ENCODE measurements at regions not wholly inside any gene's neighbourhood (a gene's known extent, or its start where the extent isn't known, plus 50 kb on each side); places are given as distances from the start of the nearest gene placed in this dataset.

DNA sequence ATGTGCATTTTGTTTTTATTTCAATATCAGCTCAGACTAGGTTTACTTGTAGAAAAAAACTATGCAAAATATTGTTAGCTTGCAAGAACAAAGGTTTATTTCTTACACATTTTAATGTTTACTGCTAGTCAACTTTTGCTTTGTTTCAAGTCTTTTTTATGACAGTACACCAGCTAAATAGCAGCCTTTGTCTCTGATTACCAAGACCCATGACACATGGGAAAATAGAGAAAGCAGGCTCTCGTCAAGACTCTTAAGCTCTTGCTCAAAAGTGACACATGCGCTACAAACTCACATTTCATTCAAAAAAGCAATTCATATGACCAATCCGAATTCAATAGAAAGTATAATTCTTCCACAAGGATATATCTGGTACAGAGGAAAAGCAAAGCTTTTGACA lies 642.3 kb upstream of the SLITRK1 start:
- no peaks in the 10 kb centered on the region for H3K36me3 ChIP-seq (ENCODE audit: insufficient read depth, low read length)
- peaks cover 3% of the 10 kb centered on the region for H3K4me1 ChIP-seq (ENCODE audit: insufficient read depth, low read length)
- H3K4me3 ChIP-seq (ENCODE audit: low read length), result no peak overlapping the region
- no peaks in the 10 kb centered on the region for H3K9me3 ChIP-seq (ENCODE audit: low read length)
- H3K27me3 ChIP-seq (ENCODE audit: insufficient read depth, low read length), result no peaks in the 10 kb centered on the region
- H2AFZ ChIP-seq (ENCODE audit: low read depth, low read length), result no peak overlapping the region

DNA sequence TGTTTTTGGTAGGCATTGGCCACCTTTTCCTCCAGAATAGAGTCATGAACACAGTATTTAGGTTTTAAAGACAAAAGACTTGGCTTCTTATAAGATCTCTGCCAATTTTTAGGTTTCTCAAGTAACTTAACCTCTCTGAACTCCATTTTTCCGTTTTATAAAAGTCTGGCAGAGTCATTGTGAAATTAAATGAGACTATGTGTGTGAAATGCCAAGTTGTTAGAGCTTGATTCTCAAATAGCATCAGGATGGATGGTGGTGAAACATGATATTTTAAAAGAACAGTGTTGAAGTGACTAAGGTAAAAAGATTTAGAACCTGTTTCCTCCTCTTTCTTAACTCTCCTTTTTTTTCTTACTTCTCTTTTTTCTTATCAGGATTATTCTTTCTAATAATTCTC lies 617.7 kb upstream of the SLITRK1 start:
- Histone ChIP-seq H3K4me3 (ENCODE audit: low read length) (no peak overlapping the region), H3K27me3 (ENCODE audit: insufficient read depth, low read length) (no peaks in the 10 kb centered on the region), H3K36me3 (ENCODE audit: insufficient read depth, low read length) (no peaks in the 10 kb centered on the region), H3K9me3 (ENCODE audit: low read length) (no peaks in the 10 kb centered on the region), H2AFZ (ENCODE audit: low read depth, low read length) (no peak overlapping the region), H3K4me1 (ENCODE audit: insufficient read depth, low read length) (no peaks in the 10 kb centered on the region)

DNA sequence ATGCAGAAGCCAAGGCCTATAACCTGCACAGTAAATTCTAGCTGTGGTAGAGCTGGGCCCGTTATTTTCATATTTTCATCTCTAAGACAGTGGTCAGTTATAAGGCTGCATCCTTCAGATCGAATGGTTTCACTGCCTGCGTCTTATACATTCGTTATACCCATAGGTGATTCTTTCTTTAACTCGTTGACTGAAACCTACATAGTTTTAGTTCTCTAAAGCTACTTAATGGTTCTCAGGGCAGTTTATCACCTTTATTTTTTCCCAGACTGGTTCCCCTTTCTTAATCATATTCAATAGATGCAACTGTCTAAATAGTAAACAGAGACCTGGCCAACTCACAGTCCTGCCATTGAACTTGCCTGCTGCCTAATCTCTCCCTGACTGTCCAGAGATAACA lies 615.3 kb upstream of the SLITRK1 start:
- no peaks in the 10 kb centered on the region for H3K4me1 ChIP-seq (ENCODE audit: insufficient read depth, low read length)
- no peaks in the 10 kb centered on the region for H3K9me3 ChIP-seq (ENCODE audit: low read length)
- H2AFZ ChIP-seq (ENCODE audit: low read depth, low read length), result no peak overlapping the region
- no peak overlapping the region for H3K4me3 ChIP-seq (ENCODE audit: low read length)
- H3K36me3 ChIP-seq (ENCODE audit: insufficient read depth, low read length), result no peaks in the 10 kb centered on the region
- H3K27me3 ChIP-seq (ENCODE audit: insufficient read depth, low read length), result no peaks in the 10 kb centered on the region

DNA sequence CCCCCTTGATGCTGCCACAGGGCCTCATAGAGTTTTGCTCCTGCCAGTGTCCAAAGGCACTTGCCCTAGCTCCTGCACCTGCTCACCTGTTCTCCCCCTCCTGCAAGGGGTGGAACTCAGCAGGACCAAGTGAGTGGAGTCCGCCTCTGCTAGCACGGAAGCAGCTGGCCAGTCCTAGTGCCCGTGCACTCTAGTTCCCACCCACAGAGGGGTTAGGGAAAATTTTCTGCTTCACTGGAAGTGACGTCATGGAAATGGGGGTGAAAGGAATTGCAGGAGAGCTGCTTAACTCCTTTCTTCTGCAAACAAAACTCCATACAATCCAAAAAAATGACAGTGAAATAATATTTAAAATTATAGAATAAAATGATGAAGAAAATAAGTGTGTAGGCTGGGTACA lies 609.7 kb upstream of the SLITRK1 start:
- no peaks in the 10 kb centered on the region for H3K27me3 ChIP-seq (ENCODE audit: insufficient read depth, low read length)
- H3K4me1 ChIP-seq (ENCODE audit: insufficient read depth, low read length), result no peaks in the 10 kb centered on the region
- H3K9me3 ChIP-seq (ENCODE audit: low read length), result peaks cover 2% of the 10 kb centered on the region
- H2AFZ ChIP-seq (ENCODE audit: low read depth, low read length), result no peak overlapping the region
- H3K36me3 ChIP-seq (ENCODE audit: insufficient read depth, low read length), result no peaks in the 10 kb centered on the region
- no peak overlapping the region for H3K4me3 ChIP-seq (ENCODE audit: low read length)

DNA sequence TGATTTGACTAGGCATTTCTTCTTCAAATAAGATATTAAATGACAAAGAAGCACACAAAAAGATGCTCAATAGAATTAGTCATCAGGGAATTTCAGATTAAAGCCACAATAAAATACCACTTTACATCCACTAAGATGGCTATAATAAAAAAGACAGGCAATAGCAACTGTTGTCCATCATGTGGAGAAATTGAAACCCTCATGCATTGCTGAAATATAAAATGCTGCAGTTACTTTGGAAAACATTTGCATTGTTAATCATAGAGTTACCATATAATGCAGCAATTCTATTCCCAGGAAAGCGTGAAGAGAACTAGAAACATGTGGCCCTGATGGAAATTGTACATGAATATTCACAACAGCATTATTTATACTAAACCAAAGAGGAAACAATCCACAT lies 605.5 kb upstream of the SLITRK1 start:
- Histone ChIP-seq H2AFZ (ENCODE audit: low read depth, low read length) (no peak overlapping the region), H3K4me1 (ENCODE audit: insufficient read depth, low read length) (no peaks in the 10 kb centered on the region), H3K4me3 (ENCODE audit: low read length) (no peak overlapping the region), H3K9me3 (ENCODE audit: low read length) (peaks cover 2% of the 10 kb centered on the region), H3K36me3 (ENCODE audit: insufficient read depth, low read length) (no peaks in the 10 kb centered on the region), H3K27me3 (ENCODE audit: insufficient read depth, low read length) (no peaks in the 10 kb centered on the region)

DNA sequence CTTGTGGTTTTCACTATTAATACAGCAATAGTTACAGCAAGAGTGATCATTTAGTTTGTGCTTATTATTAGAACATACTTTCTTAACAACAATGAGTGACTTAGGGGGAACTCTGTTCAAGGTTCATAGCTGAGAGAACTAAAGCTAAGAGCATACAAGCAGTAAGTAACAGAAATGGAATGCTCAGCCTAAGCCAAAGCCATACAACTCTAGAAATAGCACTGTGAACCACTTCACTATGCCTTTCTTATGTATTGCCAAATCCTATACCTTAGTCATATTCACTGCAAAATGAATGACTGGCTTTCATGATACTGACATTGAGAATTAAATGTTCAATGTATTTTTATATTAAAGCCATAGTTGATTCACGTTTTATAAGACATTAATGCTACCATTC lies 599.7 kb upstream of the SLITRK1 start:
- Histone ChIP-seq H2AFZ (ENCODE audit: low read depth, low read length) (no peak overlapping the region), H3K4me1 (ENCODE audit: insufficient read depth, low read length) (no peaks in the 10 kb centered on the region), H3K4me3 (ENCODE audit: low read length) (no peak overlapping the region), H3K9me3 (ENCODE audit: low read length) (no peaks in the 10 kb centered on the region), H3K36me3 (ENCODE audit: insufficient read depth, low read length) (no peaks in the 10 kb centered on the region), H3K27me3 (ENCODE audit: insufficient read depth, low read length) (no peaks in the 10 kb centered on the region)

DNA sequence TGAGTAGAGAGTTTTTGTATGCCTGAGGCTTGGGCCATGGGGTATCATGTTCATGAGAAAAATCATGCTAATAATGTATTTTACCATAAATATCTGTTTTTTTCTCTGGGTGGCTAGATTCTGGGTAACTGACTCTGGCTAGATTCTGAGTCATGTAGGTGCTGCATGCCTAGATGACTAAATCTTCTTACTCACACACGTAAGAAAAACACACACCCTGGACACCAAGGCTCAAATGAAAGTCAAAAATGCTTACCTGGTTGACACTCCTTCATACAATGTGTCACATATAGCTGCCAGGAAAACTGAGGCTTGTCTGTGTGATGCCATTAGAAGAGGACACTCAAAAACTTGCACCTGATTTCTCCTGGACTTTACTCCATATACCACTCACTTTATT lies 597.4 kb upstream of the SLITRK1 start:
- no peak overlapping the region for H3K4me3 ChIP-seq (ENCODE audit: low read length)
- no peaks in the 10 kb centered on the region for H3K4me1 ChIP-seq (ENCODE audit: insufficient read depth, low read length)
- no peak overlapping the region for H2AFZ ChIP-seq (ENCODE audit: low read depth, low read length)
- H3K9me3 ChIP-seq (ENCODE audit: low read length), result no peaks in the 10 kb centered on the region
- H3K27me3 ChIP-seq (ENCODE audit: insufficient read depth, low read length), result no peaks in the 10 kb centered on the region
- H3K36me3 ChIP-seq (ENCODE audit: insufficient read depth, low read length), result no peaks in the 10 kb centered on the region

DNA sequence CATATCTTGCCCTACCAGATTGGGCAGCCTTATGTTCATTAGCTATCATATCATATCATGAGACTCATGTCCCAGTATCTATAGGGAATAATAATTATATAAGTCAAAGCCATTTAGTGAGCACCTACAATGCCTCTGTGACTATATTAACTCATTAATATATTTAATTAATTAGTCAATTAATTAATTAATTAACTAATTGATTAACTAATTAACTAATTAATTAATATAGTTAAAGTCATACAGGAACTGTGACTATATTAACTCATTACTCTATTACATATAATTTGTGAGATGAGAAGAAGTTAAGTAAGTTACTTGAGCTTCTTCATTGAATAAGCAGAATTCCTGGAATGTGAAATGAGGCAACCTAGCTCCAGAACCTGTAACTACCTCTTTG lies 588.3 kb upstream of the SLITRK1 start:
- Histone ChIP-seq H3K4me3 (ENCODE audit: low read length) (no peak overlapping the region), H2AFZ (ENCODE audit: low read depth, low read length) (no peak overlapping the region), H3K36me3 (ENCODE audit: insufficient read depth, low read length) (no peaks in the 10 kb centered on the region), H3K4me1 (ENCODE audit: insufficient read depth, low read length) (no peaks in the 10 kb centered on the region), H3K27me3 (ENCODE audit: insufficient read depth, low read length) (no peaks in the 10 kb centered on the region), H3K9me3 (ENCODE audit: low read length) (no peaks in the 10 kb centered on the region)

DNA sequence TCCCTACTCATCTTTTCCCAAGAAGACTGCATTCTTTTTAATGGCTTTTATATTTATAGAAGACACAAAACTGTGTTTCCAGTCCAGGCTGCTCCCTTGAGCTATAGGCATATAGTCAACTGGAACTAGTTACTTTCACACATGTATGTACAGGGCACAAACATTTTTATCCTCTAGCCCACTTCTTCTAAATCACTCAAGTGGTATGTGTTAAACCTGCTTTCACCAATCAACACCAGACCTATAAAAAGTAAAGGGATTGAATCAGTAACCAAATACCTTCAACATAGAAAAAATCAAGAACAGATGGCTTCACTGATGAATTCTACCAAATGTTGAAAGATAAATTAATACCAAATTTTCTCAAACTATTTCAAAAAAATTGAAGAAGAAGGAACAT lies 584.2 kb upstream of the SLITRK1 start:
- Histone ChIP-seq H3K4me3 (ENCODE audit: low read length) (no peak overlapping the region), H3K4me1 (ENCODE audit: insufficient read depth, low read length) (no peaks in the 10 kb centered on the region), H2AFZ (ENCODE audit: low read depth, low read length) (no peak overlapping the region), H3K9me3 (ENCODE audit: low read length) (no peaks in the 10 kb centered on the region), H3K27me3 (ENCODE audit: insufficient read depth, low read length) (no peaks in the 10 kb centered on the region), H3K36me3 (ENCODE audit: insufficient read depth, low read length) (no peaks in the 10 kb centered on the region)

DNA sequence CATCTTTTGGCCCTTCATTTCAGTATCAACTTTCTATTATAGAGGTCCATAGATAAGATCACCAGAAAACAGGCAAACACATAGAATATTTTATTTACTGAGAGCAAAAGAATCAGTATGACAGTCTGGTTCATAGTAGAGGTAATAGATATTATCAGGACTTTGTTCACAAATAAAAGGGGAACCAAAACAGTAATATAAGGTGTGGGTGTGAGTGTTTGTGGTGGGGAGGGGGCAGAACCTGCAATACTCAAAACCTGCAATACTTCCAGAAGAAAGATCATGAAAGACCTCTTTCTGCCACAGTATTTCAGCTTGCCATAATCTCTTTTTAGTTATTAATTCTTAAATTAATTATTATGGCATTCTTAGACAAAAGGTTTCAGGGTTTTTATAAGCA lies 578.7 kb upstream of the SLITRK1 start:
- no peaks in the 10 kb centered on the region for H3K27me3 ChIP-seq (ENCODE audit: insufficient read depth, low read length)
- H3K4me3 ChIP-seq (ENCODE audit: low read length), result no peak overlapping the region
- H3K36me3 ChIP-seq (ENCODE audit: insufficient read depth, low read length), result no peaks in the 10 kb centered on the region
- H3K4me1 ChIP-seq (ENCODE audit: insufficient read depth, low read length), result peaks cover 4% of the 10 kb centered on the region
- H2AFZ ChIP-seq (ENCODE audit: low read depth, low read length), result no peak overlapping the region
- no peaks in the 10 kb centered on the region for H3K9me3 ChIP-seq (ENCODE audit: low read length)

DNA sequence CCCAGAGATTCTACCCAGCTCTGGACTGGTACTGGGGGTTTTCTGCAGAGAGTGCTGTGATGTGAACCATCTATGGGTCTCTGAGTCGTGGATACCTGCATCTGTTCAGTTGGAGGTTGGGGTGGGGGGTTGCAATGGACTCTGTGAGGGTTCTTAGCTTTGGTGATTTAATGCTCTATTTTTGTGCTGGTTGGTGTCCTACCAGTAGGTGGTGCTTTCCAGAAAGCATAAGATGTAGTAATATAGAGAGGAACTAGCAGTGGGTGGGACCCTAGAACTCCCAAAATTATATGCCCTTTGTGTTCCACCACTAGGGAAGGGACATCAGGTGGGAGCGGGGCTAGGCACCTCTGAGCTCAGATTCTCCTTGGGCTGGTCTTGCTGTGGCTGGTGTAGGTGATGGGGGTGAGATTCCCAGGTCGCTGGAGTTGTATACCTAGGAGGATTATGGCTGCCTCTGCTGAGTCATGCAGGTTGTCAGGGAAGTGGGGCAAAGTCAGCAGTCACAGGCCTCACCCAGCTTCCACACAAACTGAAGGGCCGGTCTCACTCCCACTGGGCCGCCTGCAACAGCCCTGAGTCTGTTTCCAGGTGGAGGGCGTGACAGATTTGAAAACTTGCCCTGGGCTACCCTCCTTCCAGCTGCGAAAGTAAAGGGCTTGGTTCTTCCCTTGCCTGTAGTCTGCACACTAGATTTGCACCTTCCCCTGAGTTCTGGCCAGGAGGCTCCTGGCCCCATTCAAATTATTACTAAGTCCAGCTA lies 573.0 kb upstream of the SLITRK1 start:
- H3K4me3 ChIP-seq (ENCODE audit: low read length), result no peak overlapping the region
- no peaks in the 10 kb centered on the region for H3K36me3 ChIP-seq (ENCODE audit: insufficient read depth, low read length)
- H3K27me3 ChIP-seq (ENCODE audit: insufficient read depth, low read length), result no peaks in the 10 kb centered on the region
- H2AFZ ChIP-seq (ENCODE audit: low read depth, low read length), result no peak overlapping the region
- peaks cover 4% of the 10 kb centered on the region for H3K4me1 ChIP-seq (ENCODE audit: insufficient read depth, low read length)
- no peaks in the 10 kb centered on the region for H3K9me3 ChIP-seq (ENCODE audit: low read length)

DNA sequence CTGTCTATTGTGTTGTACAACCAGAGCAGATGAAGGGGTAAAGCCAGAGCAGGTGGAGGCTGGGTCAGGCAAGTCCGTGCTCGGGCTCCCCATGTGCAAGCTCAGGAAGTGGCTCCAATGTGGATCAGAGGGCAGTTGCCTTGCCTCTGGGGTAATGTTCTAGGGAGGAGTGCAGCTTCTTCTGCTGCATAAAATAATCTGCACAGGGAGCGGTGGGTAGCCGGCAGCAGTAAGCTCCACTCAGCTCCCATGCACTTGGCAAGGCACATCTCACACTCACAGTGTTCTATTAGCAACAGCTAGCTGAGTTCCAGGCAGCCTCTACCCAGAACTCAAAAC lies 565.3 kb upstream of the SLITRK1 start:
- H3K36me3 ChIP-seq (ENCODE audit: insufficient read depth, low read length), result no peaks in the 10 kb centered on the region
- H3K9me3 ChIP-seq (ENCODE audit: low read length), result no peaks in the 10 kb centered on the region
- H3K4me3 ChIP-seq (ENCODE audit: low read length), result no peak overlapping the region
- H2AFZ ChIP-seq (ENCODE audit: low read depth, low read length), result no peak overlapping the region
- no peaks in the 10 kb centered on the region for H3K27me3 ChIP-seq (ENCODE audit: insufficient read depth, low read length)
- no peaks in the 10 kb centered on the region for H3K4me1 ChIP-seq (ENCODE audit: insufficient read depth, low read length)

DNA sequence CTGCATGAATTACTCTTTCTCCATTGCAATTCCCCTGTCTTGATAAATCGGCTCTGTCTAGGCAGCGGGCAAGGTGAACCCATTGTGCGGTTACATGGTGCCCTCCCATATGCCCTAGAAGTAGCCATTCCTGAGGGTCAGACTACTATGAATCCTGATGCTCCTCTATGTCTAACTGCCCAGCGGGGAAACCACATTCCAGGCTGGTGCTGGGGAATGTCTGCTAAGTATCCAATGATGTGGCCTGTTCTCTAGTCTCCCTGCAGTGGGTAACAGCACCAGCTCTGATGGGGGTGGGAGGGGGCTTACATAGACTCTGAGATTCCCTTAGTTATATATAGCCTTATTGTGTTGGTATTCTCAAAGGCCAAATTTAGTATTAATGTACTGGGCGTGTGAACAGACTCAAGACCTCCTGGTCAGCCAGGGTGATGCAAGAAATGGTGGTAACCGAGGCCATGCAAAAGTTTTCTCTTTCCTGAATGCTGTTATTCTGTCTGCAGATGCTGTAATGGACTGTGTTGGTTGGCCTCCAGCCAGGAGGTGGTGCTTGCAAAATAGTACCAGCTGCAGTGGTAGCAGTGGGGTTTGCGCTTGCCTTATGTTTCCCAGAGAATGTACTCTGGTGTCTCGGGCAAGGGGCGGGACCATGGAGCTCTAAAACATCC lies 564.8 kb upstream of the SLITRK1 start:
- Histone ChIP-seq H3K9me3 (ENCODE audit: low read length) (no peaks in the 10 kb centered on the region), H3K36me3 (ENCODE audit: insufficient read depth, low read length) (no peaks in the 10 kb centered on the region), H3K4me1 (ENCODE audit: insufficient read depth, low read length) (no peaks in the 10 kb centered on the region), H3K4me3 (ENCODE audit: low read length) (no peak overlapping the region), H3K27me3 (ENCODE audit: insufficient read depth, low read length) (no peaks in the 10 kb centered on the region), H2AFZ (ENCODE audit: low read depth, low read length) (no peak overlapping the region)

DNA sequence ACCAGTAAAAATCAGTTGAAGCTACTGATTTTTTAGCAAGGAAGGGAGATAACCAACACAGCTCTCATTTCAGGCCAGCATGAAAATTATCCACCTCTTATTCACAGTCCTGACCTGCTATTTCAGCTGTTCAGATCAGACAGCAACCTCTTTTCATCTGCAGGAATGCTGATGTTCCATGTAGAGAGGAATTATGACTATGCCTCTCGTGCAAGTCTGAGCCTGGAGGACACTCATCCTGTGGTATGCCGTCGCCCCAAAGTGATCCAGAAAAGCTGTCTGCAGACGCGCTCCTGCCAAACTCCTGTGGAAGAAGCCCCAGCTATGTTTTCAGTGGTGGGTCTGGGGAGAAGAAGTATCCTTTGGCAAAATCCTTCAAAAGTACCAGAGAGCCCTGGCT lies 563.5 kb upstream of the SLITRK1 start:
- no peak overlapping the region for H3K4me3 ChIP-seq (ENCODE audit: low read length)
- no peaks in the 10 kb centered on the region for H3K9me3 ChIP-seq (ENCODE audit: low read length)
- no peaks in the 10 kb centered on the region for H3K27me3 ChIP-seq (ENCODE audit: insufficient read depth, low read length)
- no peaks in the 10 kb centered on the region for H3K4me1 ChIP-seq (ENCODE audit: insufficient read depth, low read length)
- H2AFZ ChIP-seq (ENCODE audit: low read depth, low read length), result no peak overlapping the region
- no peaks in the 10 kb centered on the region for H3K36me3 ChIP-seq (ENCODE audit: insufficient read depth, low read length)

Measured in neuron (in vitro differentiated cells).